ENCODE measurements at regions not wholly inside any gene's neighbourhood (a gene's known extent, or its start where the extent isn't known, plus 50 kb on each side); places are given as distances from the start of the nearest gene placed in this dataset.

GRCh38 chr5:71953866-71954265 lies 153.4 kb upstream of the MAP1B start:
- no peak for DNase-seq

GRCh38 chr5:71954329-71954728 lies 152.9 kb upstream of the MAP1B start:
- DNase-seq = no peak

- no peak for DNase-seq
Observed at GRCh38 chr5:71955723-71956122, 151.6 kb upstream of the MAP1B start.

GRCh38 chr5:71957292-71957898 lies 149.9 kb upstream of the MAP1B start:
- no peak for DNase-seq

- DNase-seq = no peak
Observed at GRCh38 chr5:71960195-71960594, 147.1 kb upstream of the MAP1B start.

- DNase-seq = no peak
Observed at GRCh38 chr5:71961786-71962185, 145.5 kb upstream of the MAP1B start.

- no peak for DNase-seq
Observed at GRCh38 chr5:71969460-71969859, 137.8 kb upstream of the MAP1B start.

- no peak for DNase-seq
Observed at GRCh38 chr5:71971862-71972261, 135.4 kb upstream of the MAP1B start.

- DNase-seq = no peak
Observed at GRCh38 chr5:71972777-71973473, 134.3 kb upstream of the MAP1B start.

- DNase-seq = no peak
Observed at GRCh38 chr5:71973563-71973962, 133.7 kb upstream of the MAP1B start.

- DNase-seq = no peak
Observed at GRCh38 chr5:71974165-71974564, 133.1 kb upstream of the MAP1B start.

GRCh38 chr5:71974622-71975021 lies 132.7 kb upstream of the MAP1B start:
- no peak for DNase-seq

GRCh38 chr5:71976449-71976848 lies 130.8 kb upstream of the MAP1B start:
- DNase-seq = no peak

GRCh38 chr5:71977311-71977710 lies 130.0 kb upstream of the MAP1B start:
- no peak for DNase-seq

- DNase-seq = no peak
Observed at GRCh38 chr5:71978216-71978615, 129.1 kb upstream of the MAP1B start.

- DNase-seq = no peak
Observed at GRCh38 chr5:71982717-71983395, 124.4 kb upstream of the MAP1B start.

- DNase-seq = no peak
Observed at GRCh38 chr5:71986101-71986500, 121.2 kb upstream of the MAP1B start.

GRCh38 chr5:71988808-71989207 lies 118.5 kb upstream of the MAP1B start:
- DNase-seq = no peak

- DNase-seq = no peak
Observed at GRCh38 chr5:71993600-71993999, 113.7 kb upstream of the MAP1B start.

GRCh38 chr5:71996789-71997188 lies 110.5 kb upstream of the MAP1B start:
- no peak for DNase-seq

- DNase-seq = no peak
Observed at GRCh38 chr5:71998746-71999145, 108.5 kb upstream of the MAP1B start.

- DNase-seq = no peak
Observed at GRCh38 chr5:72000707-72001106, 106.6 kb upstream of the MAP1B start.

GRCh38 chr5:72005671-72006070 lies 101.6 kb upstream of the MAP1B start:
- DNase-seq = no peak

- no peak for DNase-seq
Observed at GRCh38 chr5:72006361-72006760, 100.9 kb upstream of the MAP1B start.
